ENCODE measurements at regions not wholly inside any gene's neighbourhood (a gene's known extent, or its start where the extent isn't known, plus 50 kb on each side); places are given as distances from the start of the nearest gene placed in this dataset.

DNA sequence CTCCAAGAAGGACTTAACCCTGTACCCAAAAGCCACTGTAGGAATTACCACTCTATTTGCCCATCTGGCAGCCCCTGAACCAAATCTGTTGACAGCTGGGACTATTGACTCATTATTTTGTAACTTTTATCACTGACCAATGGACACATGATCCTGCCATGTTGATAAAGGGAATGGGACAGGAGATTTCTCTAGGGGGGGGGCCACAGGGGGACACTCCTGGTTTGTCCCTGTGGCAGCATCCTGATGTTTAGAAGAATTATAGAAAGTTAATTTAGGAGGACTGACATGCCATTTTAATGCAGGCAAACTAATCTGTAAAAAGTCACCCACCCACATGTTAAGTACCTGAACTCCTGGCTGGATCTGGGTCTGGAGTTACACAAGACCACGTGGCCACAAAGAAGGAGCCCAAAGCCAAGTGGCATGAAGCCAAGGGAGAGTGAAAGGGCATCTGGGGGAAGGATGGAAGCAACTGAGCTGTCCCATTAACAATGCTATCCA lies 558.1 kb downstream of the ETS1 start:
- Mint-ChIP-seq H3K9me3 (ENCODE audit: unreplicated experiment) (peaks cover 1% of the 10 kb centered on the region), H3K36me3 (ENCODE audit: unreplicated experiment) (no peaks in the 10 kb centered on the region), H3K27ac (ENCODE audit: unreplicated experiment) (no peak overlapping the region), H3K4me3 (ENCODE audit: unreplicated experiment) (no peak overlapping the region), H3K4me1 (ENCODE audit: low read depth, unreplicated experiment) (no peaks in the 10 kb centered on the region), H3K27me3 (ENCODE audit: unreplicated experiment) (no peaks in the 10 kb centered on the region)
- TF ChIP-seq, protein P1, sequence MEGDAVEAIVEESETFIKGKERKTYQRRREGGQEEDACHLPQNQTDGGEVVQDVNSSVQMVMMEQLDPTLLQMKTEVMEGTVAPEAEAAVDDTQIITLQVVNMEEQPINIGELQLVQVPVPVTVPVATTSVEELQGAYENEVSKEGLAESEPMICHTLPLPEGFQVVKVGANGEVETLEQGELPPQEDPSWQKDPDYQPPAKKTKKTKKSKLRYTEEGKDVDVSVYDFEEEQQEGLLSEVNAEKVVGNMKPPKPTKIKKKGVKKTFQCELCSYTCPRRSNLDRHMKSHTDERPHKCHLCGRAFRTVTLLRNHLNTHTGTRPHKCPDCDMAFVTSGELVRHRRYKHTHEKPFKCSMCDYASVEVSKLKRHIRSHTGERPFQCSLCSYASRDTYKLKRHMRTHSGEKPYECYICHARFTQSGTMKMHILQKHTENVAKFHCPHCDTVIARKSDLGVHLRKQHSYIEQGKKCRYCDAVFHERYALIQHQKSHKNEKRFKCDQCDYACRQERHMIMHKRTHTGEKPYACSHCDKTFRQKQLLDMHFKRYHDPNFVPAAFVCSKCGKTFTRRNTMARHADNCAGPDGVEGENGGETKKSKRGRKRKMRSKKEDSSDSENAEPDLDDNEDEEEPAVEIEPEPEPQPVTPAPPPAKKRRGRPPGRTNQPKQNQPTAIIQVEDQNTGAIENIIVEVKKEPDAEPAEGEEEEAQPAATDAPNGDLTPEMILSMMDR (IDR thresholded peaks at IDR 0.05; ENCODE audit: partially characterized antibody, unreplicated experiment): no peak
- DNase-seq: no peak

DNA sequence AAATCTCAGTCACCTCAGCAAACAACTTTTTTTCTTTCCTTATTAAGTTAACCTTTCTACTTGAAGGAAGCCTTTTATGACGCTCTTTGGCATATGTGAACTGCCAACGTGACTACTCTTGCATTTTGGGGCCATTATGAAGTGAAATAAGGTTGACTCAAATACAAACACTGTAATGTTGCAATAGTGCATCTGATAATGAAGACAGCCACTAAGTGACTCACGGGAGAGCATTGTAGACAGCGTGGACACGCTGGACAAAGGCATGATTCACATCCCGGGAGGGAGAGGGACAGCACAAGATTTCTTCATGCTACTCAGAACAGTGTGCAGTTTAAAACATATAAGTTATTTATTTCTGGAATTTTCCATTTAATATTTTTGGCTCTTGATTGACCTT lies 560.8 kb downstream of the ETS1 start:
- TF ChIP-seq, protein P1 (IDR thresholded peaks at IDR 0.05; ENCODE audit: partially characterized antibody, unreplicated experiment): no peak
- no peaks in the 10 kb centered on the region for H3K36me3 Mint-ChIP-seq (ENCODE audit: unreplicated experiment)
- no peaks in the 10 kb centered on the region for H3K4me1 Mint-ChIP-seq (ENCODE audit: low read depth, unreplicated experiment)
- no peak for DNase-seq
- peaks cover 1% of the 10 kb centered on the region for H3K9me3 Mint-ChIP-seq (ENCODE audit: unreplicated experiment)
- no peak overlapping the region for H3K4me3 Mint-ChIP-seq (ENCODE audit: unreplicated experiment)
- no peak overlapping the region for H3K27ac Mint-ChIP-seq (ENCODE audit: unreplicated experiment)
- H3K27me3 Mint-ChIP-seq (ENCODE audit: unreplicated experiment): no peaks in the 10 kb centered on the region

DNA sequence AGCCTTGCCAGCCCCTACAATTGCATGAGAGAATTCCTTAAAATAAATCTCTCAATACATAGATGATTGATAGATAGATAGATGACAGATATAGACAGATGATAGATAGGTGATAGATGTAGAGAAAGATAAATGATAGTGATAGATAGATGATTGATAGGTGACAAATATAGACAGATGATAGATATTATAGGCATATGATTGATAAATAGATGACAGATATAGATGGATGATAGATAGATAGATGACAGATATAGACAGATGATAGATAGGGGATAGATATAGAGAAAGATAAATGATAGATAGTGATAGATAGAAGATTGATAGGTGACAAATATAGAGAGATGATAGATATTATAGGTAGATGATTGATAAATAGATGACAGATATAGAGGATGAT lies 564.6 kb downstream of the ETS1 start:
- H3K9me3 Mint-ChIP-seq (ENCODE audit: unreplicated experiment): no peaks in the 10 kb centered on the region
- H3K36me3 Mint-ChIP-seq (ENCODE audit: unreplicated experiment): no peaks in the 10 kb centered on the region
- no peaks in the 10 kb centered on the region for H3K4me1 Mint-ChIP-seq (ENCODE audit: low read depth, unreplicated experiment)
- DNase-seq: no peak
- no peak overlapping the region for H3K4me3 Mint-ChIP-seq (ENCODE audit: unreplicated experiment)
- H3K27ac Mint-ChIP-seq (ENCODE audit: unreplicated experiment): no peak overlapping the region
- H3K27me3 Mint-ChIP-seq (ENCODE audit: unreplicated experiment): no peaks in the 10 kb centered on the region
- TF ChIP-seq, protein P1 (IDR thresholded peaks at IDR 0.05; ENCODE audit: partially characterized antibody, unreplicated experiment): no peak

DNA sequence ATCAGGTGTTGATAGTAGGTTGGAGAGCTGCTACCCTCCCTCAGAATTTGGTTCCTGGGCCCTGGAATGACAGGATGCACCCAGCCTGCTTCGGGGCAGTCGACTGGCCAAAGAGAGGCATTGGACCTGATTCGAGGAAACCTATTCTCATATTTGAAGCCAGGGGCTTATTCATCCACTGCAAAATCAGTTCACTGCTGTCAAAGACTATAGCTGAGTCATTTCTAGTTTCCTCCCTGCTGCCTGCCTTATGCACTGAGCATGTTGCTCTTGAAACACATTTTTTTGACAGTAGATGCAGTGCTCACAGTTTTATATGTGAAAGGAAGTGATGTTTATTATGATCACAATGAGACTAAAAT lies 565.4 kb downstream of the ETS1 start:
- Mint-ChIP-seq H3K27ac (ENCODE audit: unreplicated experiment) (no peak overlapping the region), H3K9me3 (ENCODE audit: unreplicated experiment) (no peaks in the 10 kb centered on the region), H3K36me3 (ENCODE audit: unreplicated experiment) (no peaks in the 10 kb centered on the region), H3K27me3 (ENCODE audit: unreplicated experiment) (no peaks in the 10 kb centered on the region), H3K4me1 (ENCODE audit: low read depth, unreplicated experiment) (no peaks in the 10 kb centered on the region), H3K4me3 (ENCODE audit: unreplicated experiment) (no peak overlapping the region)
- TF ChIP-seq, protein P1 (IDR thresholded peaks at IDR 0.05; ENCODE audit: partially characterized antibody, unreplicated experiment): no peak
- DNase-seq: no peak

DNA sequence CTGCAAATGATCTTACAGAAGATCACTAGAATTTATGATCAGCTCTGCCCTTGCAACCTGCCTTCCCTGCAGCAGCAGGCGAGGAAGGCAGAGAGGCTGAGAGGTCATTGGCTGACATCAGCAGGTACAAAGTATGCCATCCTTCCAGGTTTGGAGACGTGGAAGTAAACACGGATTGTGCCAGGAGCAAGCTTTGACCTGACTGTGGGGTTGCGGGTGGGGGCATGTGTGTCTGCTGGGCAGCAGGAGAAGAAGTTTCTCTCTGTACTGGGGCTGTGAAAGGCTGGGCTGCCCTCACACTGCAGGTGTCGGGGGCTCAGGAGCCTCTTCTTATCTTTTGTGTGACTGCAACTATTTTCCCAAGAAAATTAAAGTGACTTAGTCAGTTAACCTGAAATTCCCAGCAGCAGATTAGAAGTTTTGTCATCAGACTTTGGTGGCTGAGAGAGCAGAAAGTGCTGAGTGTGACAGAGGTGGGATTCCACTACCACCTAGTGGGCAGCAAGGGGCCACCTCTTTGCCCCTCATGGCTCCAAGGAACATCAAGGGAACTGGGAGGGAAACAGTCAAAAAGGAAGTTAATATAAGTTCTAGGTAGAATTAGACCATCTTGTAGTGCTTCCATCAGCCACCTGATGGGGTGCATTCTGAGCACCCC lies 565.9 kb downstream of the ETS1 start:
- Mint-ChIP-seq H3K4me1 (ENCODE audit: low read depth, unreplicated experiment) (no peaks in the 10 kb centered on the region), H3K4me3 (ENCODE audit: unreplicated experiment) (no peak overlapping the region), H3K9me3 (ENCODE audit: unreplicated experiment) (no peaks in the 10 kb centered on the region), H3K27me3 (ENCODE audit: unreplicated experiment) (no peaks in the 10 kb centered on the region), H3K36me3 (ENCODE audit: unreplicated experiment) (no peaks in the 10 kb centered on the region), H3K27ac (ENCODE audit: unreplicated experiment) (no peak overlapping the region)
- TF ChIP-seq, protein P1 (IDR thresholded peaks at IDR 0.05; ENCODE audit: partially characterized antibody, unreplicated experiment): peak; percentile 39
- peak; percentile 33 for DNase-seq
